ENCODE measurements at regions not wholly inside any gene's neighbourhood (a gene's known extent, or its start where the extent isn't known, plus 50 kb on each side); places are given as distances from the start of the nearest gene placed in this dataset.
"Not testable (repeated sequence)": the region's sequence is repeated elsewhere in the genome, so short reads cannot be mapped to it uniquely, and the experiment has no call there.

DNA sequence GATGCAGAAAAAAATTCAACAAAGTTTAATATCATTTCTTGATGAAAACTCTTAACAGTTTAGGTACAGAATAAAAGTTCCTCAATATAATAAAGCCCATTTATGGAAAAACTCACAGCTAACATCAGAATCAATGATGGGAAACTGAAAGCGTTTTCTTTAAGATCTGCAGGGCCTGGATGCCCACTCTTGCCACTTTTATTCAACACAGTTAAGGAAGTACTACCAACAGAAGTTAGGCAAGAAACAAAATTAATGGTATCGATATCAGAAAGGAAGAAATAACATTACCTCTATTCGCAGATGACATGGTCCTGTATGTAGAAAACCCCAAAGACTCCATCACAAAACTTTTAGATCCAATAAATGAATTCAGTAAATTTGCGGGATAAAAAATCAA, 542.4 kb upstream of the RGMB start:
- H3K79me2 ChIP-seq (ENCODE audit: insufficient read depth, low read depth) = no peaks in the 10 kb centered on the region
- H3K36me3 ChIP-seq (ENCODE audit: insufficient read depth) = no peaks in the 10 kb centered on the region; the same call in 1 of the 2 replicates
- H3K9ac ChIP-seq = no peak overlapping the region
- H3K4me3 ChIP-seq (IDR thresholded peaks at IDR 0.05; ENCODE audit: insufficient read depth, low read depth, low read length) = no peak overlapping the region
- no peak overlapping the region for H2AFZ ChIP-seq (ENCODE audit: low read depth)
- H4K20me1 ChIP-seq (ENCODE audit: insufficient read depth) = no peaks in the 10 kb centered on the region
- no peaks in the 10 kb centered on the region for H3K4me1 ChIP-seq (ENCODE audit: low read depth, poor library complexity, severe bottlenecking)
- H3K27ac ChIP-seq = no peak overlapping the region
- no peak overlapping the region for H3K4me2 ChIP-seq
- TF ChIP-seq CTCF (conservative IDR thresholded peaks at IDR 0.05; ENCODE audit: low read depth, low read length) = no peak
- H3K27me3 ChIP-seq (ENCODE audit: insufficient read depth, low read depth) = no peaks in the 10 kb centered on the region

GRCh38 chr5:98237794-98238193, 535.7 kb upstream of the RGMB start:
- H3K4me3 ChIP-seq (IDR thresholded peaks at IDR 0.05; ENCODE audit: insufficient read depth, low read depth, low read length); H3K36me3 ChIP-seq (ENCODE audit: insufficient read depth); H4K20me1 ChIP-seq (ENCODE audit: insufficient read depth); H3K27ac ChIP-seq; H3K4me2 ChIP-seq; H3K79me2 ChIP-seq (ENCODE audit: insufficient read depth, low read depth); H3K9ac ChIP-seq; H3K4me1 ChIP-seq (ENCODE audit: low read depth, poor library complexity, severe bottlenecking); H3K27me3 ChIP-seq (ENCODE audit: insufficient read depth, low read depth); H2AFZ ChIP-seq (ENCODE audit: low read depth): not testable (repeated sequence)

DNA sequence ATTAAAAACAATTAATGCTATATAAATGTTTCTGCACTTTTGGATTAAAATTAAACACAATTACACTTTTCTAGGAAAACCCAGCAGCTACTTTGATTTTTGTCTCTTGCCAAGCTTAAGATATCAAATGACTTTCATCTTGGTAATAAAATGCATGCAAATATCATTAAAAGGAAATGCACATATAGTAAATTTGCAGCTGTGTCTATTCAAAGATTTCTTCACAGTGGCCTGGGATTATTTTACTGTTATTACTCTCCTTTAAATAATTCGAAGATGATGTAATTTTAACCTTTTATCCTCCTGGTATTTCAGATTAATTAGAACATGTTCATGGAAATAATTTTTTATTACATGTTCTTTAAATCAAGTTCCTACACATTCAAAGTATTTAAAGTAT, 529.5 kb upstream of the RGMB start:
- H2AFZ ChIP-seq (ENCODE audit: low read depth) = no peak overlapping the region
- H3K36me3 ChIP-seq (ENCODE audit: insufficient read depth) = no peaks in the 10 kb centered on the region
- H3K4me2 ChIP-seq = no peak overlapping the region
- no peaks in the 10 kb centered on the region for H3K79me2 ChIP-seq (ENCODE audit: insufficient read depth, low read depth)
- 0 out of 2 replicates have a peak, but pooled peaks cover 5% of the 10 kb centered on the region for H4K20me1 ChIP-seq (ENCODE audit: insufficient read depth)
- no peaks in the 10 kb centered on the region for H3K27me3 ChIP-seq (ENCODE audit: insufficient read depth, low read depth)
- H3K9ac ChIP-seq = no peak overlapping the region
- no peak overlapping the region for H3K4me3 ChIP-seq (IDR thresholded peaks at IDR 0.05; ENCODE audit: insufficient read depth, low read depth, low read length)
- H3K4me1 ChIP-seq (ENCODE audit: low read depth, poor library complexity, severe bottlenecking) = no peaks in the 10 kb centered on the region
- H3K27ac ChIP-seq = no peak overlapping the region
- TF ChIP-seq CTCF (conservative IDR thresholded peaks at IDR 0.05; ENCODE audit: low read depth, low read length) = no peak

GRCh38 chr5:98248949-98249348, 524.5 kb upstream of the RGMB start:
- Histone ChIP-seq H3K4me3 (IDR thresholded peaks at IDR 0.05; ENCODE audit: insufficient read depth, low read depth, low read length) (no peak overlapping the region), H3K27me3 (ENCODE audit: insufficient read depth, low read depth) (no peaks in the 10 kb centered on the region), H2AFZ (ENCODE audit: low read depth) (no peak overlapping the region), H4K20me1 (ENCODE audit: insufficient read depth) (0 out of 2 replicates have a peak, but pooled peaks cover 5% of the 10 kb centered on the region), H3K9ac (no peak overlapping the region), H3K79me2 (ENCODE audit: insufficient read depth, low read depth) (no peaks in the 10 kb centered on the region), H3K4me1 (ENCODE audit: low read depth, poor library complexity, severe bottlenecking) (no peaks in the 10 kb centered on the region), H3K4me2 (no peak overlapping the region), H3K27ac (no peak overlapping the region), H3K36me3 (ENCODE audit: insufficient read depth) (no peaks in the 10 kb centered on the region)
- no peak for TF ChIP-seq CTCF (conservative IDR thresholded peaks at IDR 0.05; ENCODE audit: low read depth, low read length)

- Histone ChIP-seq H3K4me3 (IDR thresholded peaks at IDR 0.05; ENCODE audit: insufficient read depth, low read depth, low read length) (no peak overlapping the region), H4K20me1 (ENCODE audit: insufficient read depth) (no peaks in the 10 kb centered on the region), H3K27ac (no peak overlapping the region), H3K4me2 (no peak overlapping the region), H3K4me1 (ENCODE audit: low read depth, poor library complexity, severe bottlenecking) (no peaks in the 10 kb centered on the region), H3K79me2 (ENCODE audit: insufficient read depth, low read depth) (no peaks in the 10 kb centered on the region), H3K27me3 (ENCODE audit: insufficient read depth, low read depth) (no peaks in the 10 kb centered on the region), H3K9ac (no peak overlapping the region), H3K36me3 (ENCODE audit: insufficient read depth) (no peaks in the 10 kb centered on the region), H2AFZ (ENCODE audit: low read depth) (no peak overlapping the region)
- TF ChIP-seq CTCF (conservative IDR thresholded peaks at IDR 0.05; ENCODE audit: low read depth, low read length) = no peak
Measured at GRCh38 chr5:98258939-98259338, 514.5 kb upstream of the RGMB start.

All from KMS-11 (cell line).